ENCODE measurements at regions not wholly inside any gene's neighbourhood (a gene's known extent, or its start where the extent isn't known, plus 50 kb on each side); places are given as distances from the start of the nearest gene placed in this dataset.

GRCh38 chr14:89477391-89477790 lies 60.4 kb upstream of the FOXN3 start:
- Histone ChIP-seq H3K4me3 (ENCODE audit: low read depth, low read length) (no peak overlapping the region), H3K27me3 (ENCODE audit: control insufficient read depth, insufficient read depth, low read length) (no peaks in the 10 kb centered on the region), H3K27ac (no peak overlapping the region), H3K79me2 (peaks cover 13% of the 10 kb centered on the region), H3K9ac (no peak overlapping the region), H2AFZ (no peak overlapping the region), H3K4me2 (ENCODE audit: low read length) (no peak overlapping the region), H3K9me3 (ENCODE audit: control insufficient read depth, low read length) (no peaks in the 10 kb centered on the region), H3K36me3 (ENCODE audit: control insufficient read depth, insufficient read depth, low read length) (no peaks in the 10 kb centered on the region), H3K4me1 (no peaks in the 10 kb centered on the region)
- TF ChIP-seq, protein P1, sequence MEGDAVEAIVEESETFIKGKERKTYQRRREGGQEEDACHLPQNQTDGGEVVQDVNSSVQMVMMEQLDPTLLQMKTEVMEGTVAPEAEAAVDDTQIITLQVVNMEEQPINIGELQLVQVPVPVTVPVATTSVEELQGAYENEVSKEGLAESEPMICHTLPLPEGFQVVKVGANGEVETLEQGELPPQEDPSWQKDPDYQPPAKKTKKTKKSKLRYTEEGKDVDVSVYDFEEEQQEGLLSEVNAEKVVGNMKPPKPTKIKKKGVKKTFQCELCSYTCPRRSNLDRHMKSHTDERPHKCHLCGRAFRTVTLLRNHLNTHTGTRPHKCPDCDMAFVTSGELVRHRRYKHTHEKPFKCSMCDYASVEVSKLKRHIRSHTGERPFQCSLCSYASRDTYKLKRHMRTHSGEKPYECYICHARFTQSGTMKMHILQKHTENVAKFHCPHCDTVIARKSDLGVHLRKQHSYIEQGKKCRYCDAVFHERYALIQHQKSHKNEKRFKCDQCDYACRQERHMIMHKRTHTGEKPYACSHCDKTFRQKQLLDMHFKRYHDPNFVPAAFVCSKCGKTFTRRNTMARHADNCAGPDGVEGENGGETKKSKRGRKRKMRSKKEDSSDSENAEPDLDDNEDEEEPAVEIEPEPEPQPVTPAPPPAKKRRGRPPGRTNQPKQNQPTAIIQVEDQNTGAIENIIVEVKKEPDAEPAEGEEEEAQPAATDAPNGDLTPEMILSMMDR (IDR thresholded peaks at IDR 0.05), result no peak

DNA sequence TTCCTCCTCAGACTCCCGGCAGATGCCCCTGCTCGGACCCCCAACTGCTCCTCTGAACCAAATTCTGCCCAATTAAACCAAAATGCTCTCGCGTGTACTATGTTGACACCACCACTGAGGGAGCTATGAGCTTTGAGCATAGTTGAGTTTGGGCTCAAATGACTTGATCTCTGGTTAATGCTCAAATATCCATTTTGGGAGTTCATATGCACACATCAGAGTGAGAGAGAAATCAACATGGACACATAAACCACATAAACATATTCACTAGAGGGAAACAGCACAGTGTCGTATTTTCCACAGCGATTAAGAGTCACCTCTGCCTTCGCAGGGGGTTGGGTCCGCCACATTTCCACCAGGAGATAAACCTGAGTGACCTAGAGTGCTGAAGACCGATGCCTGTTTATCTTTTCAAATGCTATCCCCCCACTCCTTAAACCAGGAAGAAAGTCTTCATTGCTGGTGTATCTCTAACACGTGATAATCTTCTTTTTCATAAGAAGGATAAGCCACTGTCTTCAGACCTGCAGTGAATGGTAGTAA lies 59.4 kb upstream of the FOXN3 start:
- Histone ChIP-seq H3K27ac (no peak overlapping the region), H3K9me3 (ENCODE audit: control insufficient read depth, low read length) (no peaks in the 10 kb centered on the region), H2AFZ (no peak overlapping the region), H3K79me2 (peaks cover 16% of the 10 kb centered on the region), H3K36me3 (ENCODE audit: control insufficient read depth, insufficient read depth, low read length) (no peaks in the 10 kb centered on the region), H3K4me3 (ENCODE audit: low read depth, low read length) (no peak overlapping the region), H3K4me1 (no peaks in the 10 kb centered on the region), H3K27me3 (ENCODE audit: control insufficient read depth, insufficient read depth, low read length) (no peaks in the 10 kb centered on the region), H3K4me2 (ENCODE audit: low read length) (no peak overlapping the region), H3K9ac (no peak overlapping the region)
- TF ChIP-seq, protein P1 (IDR thresholded peaks at IDR 0.05), result no peak

- H3K4me2 ChIP-seq (ENCODE audit: low read length), result no peak overlapping the region
- TF ChIP-seq, protein P1 (IDR thresholded peaks at IDR 0.05), result no peak
- no peak overlapping the region for H3K9ac ChIP-seq
- no peak overlapping the region for H3K4me3 ChIP-seq (ENCODE audit: low read depth, low read length)
- H3K27me3 ChIP-seq (ENCODE audit: control insufficient read depth, insufficient read depth, low read length), result no peaks in the 10 kb centered on the region
- no peak overlapping the region for H2AFZ ChIP-seq
- no peak overlapping the region for H3K27ac ChIP-seq
- no peaks in the 10 kb centered on the region for H3K36me3 ChIP-seq (ENCODE audit: control insufficient read depth, insufficient read depth, low read length)
- peaks cover 24% of the 10 kb centered on the region for H3K79me2 ChIP-seq
- no peaks in the 10 kb centered on the region for H3K9me3 ChIP-seq (ENCODE audit: control insufficient read depth, low read length)
- peaks cover 12% of the 10 kb centered on the region for H3K4me1 ChIP-seq
Observed at GRCh38 chr14:89474464-89474863, 57.4 kb upstream of the FOXN3 start.

- H3K36me3 ChIP-seq (ENCODE audit: control insufficient read depth, insufficient read depth, low read length), result no peaks in the 10 kb centered on the region
- peaks cover 27% of the 10 kb centered on the region for H3K79me2 ChIP-seq
- H3K4me1 ChIP-seq, result peaks cover 12% of the 10 kb centered on the region
- H3K27me3 ChIP-seq (ENCODE audit: control insufficient read depth, insufficient read depth, low read length), result no peaks in the 10 kb centered on the region
- H3K4me2 ChIP-seq (ENCODE audit: low read length), result no peak overlapping the region
- no peak overlapping the region for H3K27ac ChIP-seq
- no peak overlapping the region for H3K9ac ChIP-seq
- TF ChIP-seq, protein P1 (IDR thresholded peaks at IDR 0.05), result no peak
- no peak overlapping the region for H3K4me3 ChIP-seq (ENCODE audit: low read depth, low read length)
- no peaks in the 10 kb centered on the region for H3K9me3 ChIP-seq (ENCODE audit: control insufficient read depth, low read length)
- no peak overlapping the region for H2AFZ ChIP-seq
Observed at GRCh38 chr14:89473989-89474388, 57.0 kb upstream of the FOXN3 start.

GRCh38 chr14:89473569-89473968 lies 56.5 kb upstream of the FOXN3 start:
- H3K79me2 ChIP-seq, result peaks cover 27% of the 10 kb centered on the region
- TF ChIP-seq, protein P1 (IDR thresholded peaks at IDR 0.05), result no peak
- H2AFZ ChIP-seq, result no peak overlapping the region
- no peak overlapping the region for H3K4me2 ChIP-seq (ENCODE audit: low read length)
- no peaks in the 10 kb centered on the region for H3K36me3 ChIP-seq (ENCODE audit: control insufficient read depth, insufficient read depth, low read length)
- no peaks in the 10 kb centered on the region for H3K27me3 ChIP-seq (ENCODE audit: control insufficient read depth, insufficient read depth, low read length)
- H3K9me3 ChIP-seq (ENCODE audit: control insufficient read depth, low read length), result no peaks in the 10 kb centered on the region
- no peak overlapping the region for H3K9ac ChIP-seq
- H3K4me1 ChIP-seq, result peaks cover 12% of the 10 kb centered on the region
- no peak overlapping the region for H3K27ac ChIP-seq
- no peak overlapping the region for H3K4me3 ChIP-seq (ENCODE audit: low read depth, low read length)
